HG03457 (cell line): ENCODE measurements at regions not wholly inside any gene's neighbourhood (a gene's known extent, or its start where the extent isn't known, plus 50 kb on each side); places are given as distances from the start of the nearest gene placed in this dataset.

Experiments
- ATAC-seq: cut with Tn5 transposase; IDR thresholded peaks from one replicate; pipeline ENCODE4 v1.9.1; 2021; ENCODE audit warnings: moderate number of reproducible peaks; ENCODE audit not compliant: unreplicated experiment

GRCh38 chr6:137729866-137730629 lies 137.0 kb upstream of the TNFAIP3 start:
- ATAC-seq = no peak

DNA sequence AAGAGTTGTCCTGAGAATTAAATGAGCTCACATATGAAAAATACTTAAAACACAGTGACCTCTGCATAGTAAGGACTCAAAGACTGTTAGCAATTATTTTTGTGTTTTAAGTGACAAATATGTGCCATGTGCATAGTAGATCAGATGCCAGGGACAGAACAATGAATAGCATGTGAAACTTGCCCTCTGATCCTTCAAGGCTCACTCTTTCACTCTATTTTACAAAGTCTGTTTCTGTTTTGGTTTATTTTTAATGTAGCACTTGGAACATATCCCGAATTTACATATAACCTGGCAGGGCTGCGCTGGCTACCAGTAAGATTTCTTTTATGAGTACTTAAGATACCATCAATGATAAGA lies 135.5 kb upstream of the TNFAIP3 start:
- ATAC-seq = no peak

DNA sequence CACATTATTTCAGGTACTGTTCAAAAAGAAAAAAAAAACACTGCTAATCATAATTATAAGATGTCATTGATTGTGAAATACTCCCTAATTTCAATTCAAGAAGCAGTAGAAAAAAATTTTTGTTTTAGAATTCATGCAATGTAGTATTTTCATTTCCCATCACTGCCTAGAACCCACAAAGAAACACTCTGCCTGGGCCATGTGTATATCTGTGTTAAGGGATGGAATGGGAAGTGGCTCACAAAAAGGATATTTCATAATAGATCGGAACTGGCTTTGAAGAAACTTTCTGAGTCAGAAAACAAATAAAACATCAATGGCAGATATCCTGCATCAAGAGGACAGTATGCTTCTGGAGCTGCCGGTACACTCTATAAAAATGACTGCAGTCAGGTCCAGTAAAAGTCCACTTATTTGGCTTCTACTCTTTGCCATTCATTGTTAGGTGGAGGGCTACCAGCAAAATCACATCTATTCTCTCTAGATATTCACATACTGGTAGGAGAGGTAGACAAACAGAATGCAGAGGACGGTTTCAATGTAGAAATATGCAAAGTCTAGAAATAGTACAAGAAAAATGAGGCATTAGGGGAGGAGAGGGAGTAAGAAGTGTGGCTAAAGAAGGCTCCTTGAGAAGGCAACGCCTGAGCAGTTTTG lies 135.0 kb upstream of the TNFAIP3 start:
- ATAC-seq = no peak

DNA sequence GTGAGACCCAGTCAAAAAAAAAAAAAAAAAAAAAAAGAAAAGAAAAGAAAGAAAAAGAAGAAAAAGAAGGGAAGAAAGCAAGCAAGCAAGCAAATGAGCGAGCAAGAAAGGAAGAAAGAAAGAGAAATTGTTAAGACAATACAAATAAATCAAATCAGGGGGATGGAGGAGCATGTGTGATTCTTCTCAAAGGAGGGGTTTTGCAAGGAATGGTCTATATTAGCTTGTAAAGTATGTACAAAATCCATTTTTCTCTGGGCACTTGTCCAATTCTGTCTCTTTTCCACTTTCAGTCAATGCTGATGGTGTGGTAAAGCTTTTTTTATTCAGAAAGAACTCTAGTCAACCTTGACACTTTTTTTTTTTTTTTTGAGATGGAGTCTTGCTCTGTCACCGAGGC lies 133.7 kb upstream of the TNFAIP3 start:
- ATAC-seq = no peak

DNA sequence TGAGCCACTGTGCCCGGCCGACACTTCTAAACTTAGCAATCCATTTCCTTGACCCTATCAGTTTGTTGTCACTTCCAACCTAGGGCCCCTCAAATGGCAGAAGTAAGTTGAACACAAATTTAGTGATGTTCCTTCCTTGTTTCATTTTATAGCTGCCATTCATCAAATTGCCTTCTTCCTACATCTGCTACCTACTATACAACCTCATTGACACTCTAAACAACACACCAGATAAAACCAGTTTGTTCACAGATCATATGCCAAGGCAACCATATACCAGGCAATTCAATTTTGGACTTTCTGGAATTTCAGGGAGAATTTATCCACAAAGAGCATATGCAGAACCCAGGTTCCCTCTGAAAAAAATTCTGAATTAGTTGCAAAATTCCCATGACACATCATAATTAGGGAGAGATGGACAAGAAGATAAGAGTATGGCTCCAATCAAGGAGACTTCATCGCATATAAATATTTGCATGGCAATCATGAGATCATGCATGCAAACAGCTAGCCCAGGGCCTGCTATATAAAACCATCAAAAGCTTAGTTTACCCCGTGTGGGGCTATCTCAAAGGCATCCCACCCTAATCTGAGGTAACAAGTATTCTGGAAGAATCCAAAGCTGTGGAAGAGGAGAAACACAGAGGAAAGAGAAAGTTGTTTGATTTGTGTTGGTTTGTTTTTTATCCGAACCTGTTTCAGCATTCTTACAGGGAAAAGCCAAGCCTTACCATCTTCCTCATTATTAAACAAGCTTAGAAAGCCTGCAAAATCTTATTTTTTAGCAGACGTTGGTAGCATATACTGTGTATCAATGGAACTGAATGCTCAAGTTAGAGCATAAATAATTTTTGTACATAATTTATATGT lies 132.8 kb upstream of the TNFAIP3 start:
- ATAC-seq = no peak

DNA sequence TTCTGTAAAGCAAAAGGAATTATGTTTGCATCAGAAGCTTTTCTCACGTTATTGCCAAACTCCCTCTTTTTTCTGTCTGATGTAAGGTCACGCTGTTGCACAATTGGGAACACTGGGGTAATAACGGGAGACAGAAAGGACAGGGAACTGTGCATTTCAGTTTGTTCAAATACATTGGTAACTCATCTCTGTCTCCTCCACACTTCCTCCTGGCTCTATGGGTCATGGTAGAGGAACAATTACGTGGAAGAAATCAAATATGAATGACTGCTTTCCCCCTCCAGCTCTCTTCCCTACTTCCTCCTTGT lies 132.2 kb upstream of the TNFAIP3 start:
- ATAC-seq = no peak

DNA sequence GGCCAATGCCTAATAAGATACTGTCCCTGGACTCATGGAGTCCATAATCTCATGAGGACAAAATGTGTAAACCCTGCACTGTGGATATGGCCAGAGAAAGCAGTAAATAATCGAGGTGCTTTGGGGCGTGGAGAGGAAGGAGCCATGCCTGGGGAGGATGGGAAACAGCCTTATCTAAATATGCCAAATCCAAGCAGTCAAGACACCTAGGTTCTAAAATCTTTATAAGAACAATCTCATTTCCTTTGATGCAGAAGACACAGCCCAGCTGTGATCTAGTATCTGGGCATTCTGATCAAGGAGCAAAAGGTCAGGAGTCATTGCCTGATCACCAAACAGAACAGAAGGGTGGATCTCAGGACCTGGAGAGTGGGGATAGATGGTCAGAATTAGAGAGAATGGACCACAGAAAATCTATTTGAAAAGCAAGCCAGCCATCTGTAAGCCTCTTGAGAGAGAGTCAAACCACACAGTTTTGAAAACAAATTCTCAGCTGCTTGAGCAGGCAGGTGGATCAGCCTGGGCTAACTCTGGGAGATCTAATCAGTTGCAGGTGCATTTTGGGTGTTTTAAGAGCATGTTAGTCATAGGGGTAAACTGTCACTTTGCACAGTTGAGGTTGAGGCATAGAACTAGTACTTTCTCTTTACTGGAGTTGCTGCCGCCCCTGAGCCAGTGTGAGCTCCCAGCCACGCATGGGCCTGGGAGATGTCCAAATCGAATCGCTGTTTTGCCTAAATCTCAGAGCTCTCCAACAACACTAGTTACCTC lies 130.8 kb upstream of the TNFAIP3 start:
- no peak for ATAC-seq

DNA sequence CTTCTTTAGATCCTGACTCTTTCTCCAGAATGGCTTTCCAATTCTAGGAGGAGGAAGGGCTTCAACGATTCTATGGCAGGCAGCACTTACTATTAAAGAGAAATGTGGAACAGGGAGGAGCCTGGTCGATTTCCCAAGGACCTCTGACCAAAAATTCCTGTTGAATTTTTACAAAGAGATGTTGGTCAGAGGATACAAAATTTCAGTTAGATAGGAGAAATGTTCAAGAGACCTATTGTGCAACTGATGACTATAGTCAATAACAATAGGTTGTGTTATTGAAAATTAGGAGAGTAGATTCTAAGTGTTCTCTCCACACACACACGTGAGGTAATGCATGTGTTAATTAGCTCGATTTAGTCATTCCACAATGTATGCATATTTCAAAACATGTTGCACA lies 130.1 kb upstream of the TNFAIP3 start:
- ATAC-seq = no peak

GRCh38 chr6:137737836-137738596 lies 129.0 kb upstream of the TNFAIP3 start:
- ATAC-seq = no peak

- ATAC-seq = no peak
These were observed 128.0 kb upstream of the TNFAIP3 start for GRCh38 chr6:137738931-137739504.

DNA sequence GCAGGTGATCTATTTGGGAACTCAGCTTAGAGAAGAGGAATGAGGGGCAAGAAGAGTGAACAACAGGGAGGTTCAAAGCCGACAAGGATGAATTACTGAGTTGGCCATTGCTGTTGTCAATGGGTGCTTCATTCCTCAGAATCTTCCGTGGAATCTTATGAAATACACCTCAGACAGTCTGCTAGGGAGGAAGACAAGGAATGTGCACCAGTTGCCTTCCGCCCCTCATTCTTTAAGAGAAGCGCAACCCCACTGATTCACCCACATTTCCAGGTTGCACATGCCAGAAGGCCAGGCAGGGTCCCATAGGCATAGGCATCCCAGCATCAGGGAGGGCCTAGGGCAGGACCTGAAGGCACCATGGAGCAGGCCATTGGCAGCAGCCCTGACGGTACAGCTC lies 127.5 kb upstream of the TNFAIP3 start:
- ATAC-seq = no peak

- no peak for ATAC-seq
These were observed 126.8 kb upstream of the TNFAIP3 start for GRCh38 chr6:137740091-137740755.

DNA sequence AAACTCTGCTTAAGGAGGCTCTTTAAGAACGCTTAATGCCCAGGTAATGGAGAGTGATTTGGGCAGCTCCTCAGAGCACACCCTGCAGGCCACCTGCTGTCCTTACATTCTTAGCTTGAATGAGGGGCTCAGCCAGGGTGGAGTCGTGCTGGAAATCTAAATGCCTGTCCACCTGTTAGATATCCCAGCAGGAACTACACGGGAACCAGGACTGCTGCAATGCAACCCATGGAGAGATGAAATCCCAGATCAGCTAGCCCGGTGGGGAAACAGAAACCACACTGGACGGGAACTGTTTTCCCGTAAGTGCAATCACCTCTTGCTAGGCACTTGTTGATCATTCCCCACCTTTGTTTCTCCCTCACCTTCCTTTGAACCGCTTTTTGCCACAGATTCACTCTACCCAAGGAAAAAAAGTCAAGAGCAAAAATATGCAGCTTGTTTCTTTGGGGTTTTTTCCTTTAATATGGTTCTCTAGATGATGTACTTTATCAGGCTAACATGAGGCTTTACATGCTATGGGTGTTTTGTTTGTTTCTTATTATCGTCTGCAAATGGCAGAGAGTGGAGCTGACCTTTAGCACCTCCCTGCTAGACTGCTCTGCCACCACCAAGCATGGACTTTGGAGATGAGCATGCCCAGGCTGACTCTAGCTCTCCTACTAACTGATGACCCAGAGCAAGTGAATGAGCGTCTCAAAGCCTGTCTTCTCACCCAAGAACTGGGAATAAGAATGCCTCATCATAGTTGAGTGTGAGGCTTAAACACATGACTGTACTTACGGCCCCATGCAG lies 125.9 kb upstream of the TNFAIP3 start:
- no peak for ATAC-seq

- no peak for ATAC-seq
These were observed 123.6 kb upstream of the TNFAIP3 start for GRCh38 chr6:137743493-137743892.

DNA sequence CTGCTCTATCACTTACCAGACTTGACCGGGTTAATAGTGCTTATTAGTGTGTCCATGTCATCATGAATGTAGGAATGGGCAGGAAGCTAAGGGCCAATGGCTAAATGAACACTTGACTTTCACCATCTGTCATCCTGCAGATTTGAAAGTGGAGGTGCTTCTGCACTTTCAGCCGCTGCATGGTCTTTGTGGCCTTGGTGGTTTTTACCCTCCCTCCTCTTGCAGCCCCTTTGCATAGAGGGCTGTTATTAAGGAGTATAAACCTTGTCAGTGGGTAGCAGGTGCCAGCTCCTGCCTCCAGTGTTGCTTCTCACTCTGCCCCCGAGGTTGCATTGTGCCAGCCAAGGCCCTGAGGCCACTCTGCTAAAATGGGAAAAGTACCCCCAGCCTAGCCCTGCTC lies 122.2 kb upstream of the TNFAIP3 start:
- peak; percentile 62 for ATAC-seq

DNA sequence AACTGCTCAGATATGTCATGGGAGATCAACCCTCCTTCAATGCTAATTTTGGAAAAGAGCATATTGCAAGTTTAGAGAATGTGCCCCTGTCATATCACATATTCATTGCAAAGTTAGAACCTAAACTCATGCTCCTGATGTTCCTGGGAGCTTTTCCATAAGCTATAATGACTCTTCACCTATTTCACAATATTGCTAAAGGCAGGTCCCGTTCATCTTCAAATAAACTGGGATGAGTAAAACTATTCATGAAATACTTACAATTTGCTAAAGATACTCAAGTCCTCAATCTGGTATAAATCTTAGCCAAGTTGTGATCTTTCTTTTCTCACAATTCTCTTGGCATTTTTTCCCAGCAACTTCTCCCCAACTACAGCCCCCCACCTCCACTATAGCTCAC lies 121.7 kb upstream of the TNFAIP3 start:
- ATAC-seq = no peak

GRCh38 chr6:137746264-137746663 lies 120.8 kb upstream of the TNFAIP3 start:
- no peak for ATAC-seq

- no peak for ATAC-seq
These were observed 117.3 kb upstream of the TNFAIP3 start for GRCh38 chr6:137749696-137750211.

DNA sequence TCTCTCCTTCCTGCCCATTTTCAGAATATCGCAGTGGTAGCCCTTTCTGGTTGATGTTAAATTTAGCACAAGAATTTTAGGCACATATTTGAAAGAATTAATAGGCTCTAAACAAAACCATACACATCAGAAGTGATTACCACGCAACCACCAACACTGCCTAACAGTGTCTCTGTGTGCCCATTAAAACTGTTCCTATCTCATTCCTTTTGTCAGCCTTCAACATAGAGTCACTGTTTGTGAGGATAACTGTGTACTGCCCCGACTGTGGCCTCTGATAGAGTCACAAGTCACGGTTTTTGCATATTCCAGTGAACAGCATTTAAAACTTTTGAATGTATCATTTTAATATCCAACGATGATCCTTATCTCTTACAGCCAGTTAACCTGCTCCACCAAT lies 116.8 kb upstream of the TNFAIP3 start:
- ATAC-seq = no peak
